HG03558 (cell line): ENCODE measurements at regions not wholly inside any gene's neighbourhood (a gene's known extent, or its start where the extent isn't known, plus 50 kb on each side); places are given as distances from the start of the nearest gene placed in this dataset.
"Not testable (repeated sequence)": the region's sequence is repeated elsewhere in the genome, so short reads cannot be mapped to it uniquely, and the experiment has no call there.

Source experiments
- ATAC-seq: cut with Tn5 transposase; IDR thresholded peaks from one replicate; pipeline ENCODE4 v1.9.1; 2021; ENCODE audit warnings: moderate number of reproducible peaks; ENCODE audit not compliant: unreplicated experiment; ENCODE audit errors: extremely low read depth

GRCh38 chr4:183044924-183045640 is 54.0 kb upstream of the WWC2 start:
- not testable (repeated sequence) for ATAC-seq

GRCh38 chr4:183038436-183038835 is 60.6 kb upstream of the WWC2 start:
- no peak for ATAC-seq

- no peak for ATAC-seq
Observed at GRCh38 chr4:183035726-183036415, 63.2 kb upstream of the WWC2 start.

- no peak for ATAC-seq
Observed at GRCh38 chr4:183035256-183035655, 63.8 kb upstream of the WWC2 start.

GRCh38 chr4:183030823-183031222 is 68.2 kb upstream of the WWC2 start:
- no peak for ATAC-seq

- no peak for ATAC-seq
Observed at GRCh38 chr4:183030309-183030708, 68.7 kb upstream of the WWC2 start.

GRCh38 chr4:183029365-183029764 is 69.7 kb upstream of the WWC2 start:
- no peak for ATAC-seq

GRCh38 chr4:183026701-183027100 is 72.4 kb upstream of the WWC2 start:
- no peak for ATAC-seq

GRCh38 chr4:183022617-183023016 is 76.4 kb upstream of the WWC2 start:
- no peak for ATAC-seq

- ATAC-seq, result no peak
Observed at GRCh38 chr4:183017962-183018361, 81.1 kb upstream of the WWC2 start.

GRCh38 chr4:183014361-183015084 is 84.5 kb upstream of the WWC2 start:
- ATAC-seq, result no peak

- ATAC-seq, result no peak
Observed at GRCh38 chr4:183013730-183014002, 85.4 kb upstream of the WWC2 start.

- ATAC-seq, result no peak
Observed at GRCh38 chr4:183012879-183013729, 86.0 kb upstream of the WWC2 start.

- ATAC-seq, result no peak
Observed at GRCh38 chr4:183011213-183011907, 87.7 kb upstream of the WWC2 start.

GRCh38 chr4:183008492-183008891 is 90.6 kb upstream of the WWC2 start:
- no peak for ATAC-seq

GRCh38 chr4:183004370-183004769 is 87.2 kb upstream of the DCTD start:
- not testable (repeated sequence) for ATAC-seq

GRCh38 chr4:182994171-182994570 is 77.0 kb upstream of the DCTD start:
- ATAC-seq, result no peak

GRCh38 chr4:182978152-182978827 is 61.1 kb upstream of the DCTD start:
- peak; percentile 54 for ATAC-seq

GRCh38 chr4:182975806-182976205 is 58.6 kb upstream of the DCTD start:
- peak; percentile 79 for ATAC-seq
